Activated CD8-positive, alpha-beta T cell treated with anti-CD3 and anti-CD28 coated beads, Interleukin-2, amount 10 ng/mL, durations not matched to agents 7 days and 5 days (primary cell): ENCODE measurements at regions not wholly inside any gene's neighbourhood (a gene's known extent, or its start where the extent isn't known, plus 50 kb on each side); places are given as distances from the start of the nearest gene placed in this dataset.
"Not testable (repeated sequence)": the region's sequence is repeated elsewhere in the genome, so short reads cannot be mapped to it uniquely, and the experiment has no call there.

Experiments used
- ATAC-seq: fragments of 150-1000 bp; cut with Tn5 transposase; one replicate; pipeline ENCODE4 v1.10.0; 2021; ENCODE audit warnings: moderate library complexity
- CTCF ChIA-PET: fragments of 350-600 bp; sonication (Branson Sonifier 250); formaldehyde crosslinking; loops from one replicate; lab custom pipeline; 2021; ENCODE audit warnings: antibody characterized with exemption; lab: Charles Lee
- POLR2A ChIA-PET: fragments of 350-600 bp; sonication (Branson Sonifier 250); formaldehyde crosslinking; loops from one replicate; lab custom pipeline; 2021; ENCODE audit warnings: antibody characterized with exemption; lab: Charles Lee
- DNase-seq: peaks from one replicate; pipeline ENCODE4 v3.0.0-alpha.2; 2020
- H3K27ac Mint-ChIP-seq: one replicate; pipeline ENCODE4 v1.8.0; 2021; ENCODE audit warnings: mild to moderate bottlenecking, mixed read lengths
- H3K27me3 Mint-ChIP-seq: one replicate; pipeline ENCODE4 v1.8.0; 2021; ENCODE audit warnings: low read depth, mixed read lengths
- H3K36me3 Mint-ChIP-seq: one replicate; pipeline ENCODE4 v1.8.0; 2021; ENCODE audit warnings: low read depth, mixed read lengths
- H3K4me1 Mint-ChIP-seq: one replicate; pipeline ENCODE4 v1.8.0; 2021; ENCODE audit warnings: low read depth, mixed read lengths
- H3K4me3 Mint-ChIP-seq: one replicate; pipeline ENCODE4 v1.8.0; 2021; ENCODE audit warnings: mild to moderate bottlenecking, mixed read lengths
- H3K9me3 Mint-ChIP-seq: one replicate; pipeline ENCODE4 v1.8.0; 2022; ENCODE audit warnings: mixed read lengths; ENCODE audit not compliant: insufficient read depth

GRCh38 chrX:98111684-98112083 is 1228.0 kb downstream of the RPA4 start:
- no peak for DNase-seq
- ChIA-PET POLR2A (no interaction called here), CTCF (no interaction called here)
- H3K9me3 Mint-ChIP-seq = no peaks in the 10 kb centered on the region
- H3K36me3 Mint-ChIP-seq = no peaks in the 10 kb centered on the region
- H3K4me3 Mint-ChIP-seq = no peak overlapping the region
- no peaks in the 10 kb centered on the region for H3K4me1 Mint-ChIP-seq
- H3K27me3 Mint-ChIP-seq = no peaks in the 10 kb centered on the region
- no peak overlapping the region for H3K27ac Mint-ChIP-seq
- ATAC-seq = no peak

GRCh38 chrX:98114021-98114420 is 1230.3 kb downstream of the RPA4 start:
- no peak overlapping the region for H3K27ac Mint-ChIP-seq
- H3K4me3 Mint-ChIP-seq = no peak overlapping the region
- no peaks in the 10 kb centered on the region for H3K27me3 Mint-ChIP-seq
- POLR2A ChIA-PET = no interaction called here
- CTCF ChIA-PET = no interaction called here
- no peaks in the 10 kb centered on the region for H3K9me3 Mint-ChIP-seq
- ATAC-seq (no peak), DNase-seq (no peak)
- H3K4me1 Mint-ChIP-seq = no peaks in the 10 kb centered on the region
- no peaks in the 10 kb centered on the region for H3K36me3 Mint-ChIP-seq

GRCh38 chrX:98141466-98141865 is 1257.8 kb downstream of the RPA4 start:
- H3K27me3 Mint-ChIP-seq = no peaks in the 10 kb centered on the region
- H3K4me1 Mint-ChIP-seq = no peaks in the 10 kb centered on the region
- no peak for DNase-seq
- no peaks in the 10 kb centered on the region for H3K36me3 Mint-ChIP-seq
- POLR2A ChIA-PET = no interaction called here
- no peaks in the 10 kb centered on the region for H3K9me3 Mint-ChIP-seq
- no peak overlapping the region for H3K4me3 Mint-ChIP-seq
- ATAC-seq = no peak
- H3K27ac Mint-ChIP-seq = no peak overlapping the region
- CTCF ChIA-PET = no interaction called here

GRCh38 chrX:98191003-98191402 is 1307.3 kb downstream of the RPA4 start:
- H3K27ac Mint-ChIP-seq = no peak overlapping the region
- ATAC-seq (no peak), DNase-seq (no peak)
- H3K27me3 Mint-ChIP-seq = no peaks in the 10 kb centered on the region
- ChIA-PET CTCF (no interaction called here), POLR2A (no interaction called here)
- no peaks in the 10 kb centered on the region for H3K4me1 Mint-ChIP-seq
- H3K4me3 Mint-ChIP-seq = no peak overlapping the region
- no peaks in the 10 kb centered on the region for H3K9me3 Mint-ChIP-seq
- no peaks in the 10 kb centered on the region for H3K36me3 Mint-ChIP-seq

GRCh38 chrX:98194036-98194435 is 1310.3 kb downstream of the RPA4 start:
- POLR2A ChIA-PET = no interaction called here
- CTCF ChIA-PET = no interaction called here
- H3K27me3 Mint-ChIP-seq = no peaks in the 10 kb centered on the region

GRCh38 chrX:98203800-98204199 is 1320.1 kb downstream of the RPA4 start:
- ChIA-PET CTCF (interaction anchor here (0.7 kb wide), 1 partner anchor 141 kb away, joined by 3 read pairs; no protein-coding TSS in a partner anchor), POLR2A (no interaction called here)
- peaks cover 3% of the 10 kb centered on the region for H3K9me3 Mint-ChIP-seq
- no peak for DNase-seq
- no peak overlapping the region for H3K4me3 Mint-ChIP-seq
- no peaks in the 10 kb centered on the region for H3K27me3 Mint-ChIP-seq
- no peak for ATAC-seq
- H3K36me3 Mint-ChIP-seq = no peaks in the 10 kb centered on the region
- no peaks in the 10 kb centered on the region for H3K4me1 Mint-ChIP-seq
- H3K27ac Mint-ChIP-seq = no peak overlapping the region

More at GRCh38 chrX:98194036-98194435, 1310.3 kb downstream of the RPA4 start:
- Mint-ChIP-seq H3K4me1 (no peaks in the 10 kb centered on the region), H3K27ac (no peak overlapping the region), H3K4me3 (no peak overlapping the region), H3K36me3 (no peaks in the 10 kb centered on the region), H3K9me3 (no peaks in the 10 kb centered on the region)
- DNase-seq (no peak), ATAC-seq (no peak)

GRCh38 chrX:98207947-98208346 is 1324.2 kb downstream of the RPA4 start:
- Mint-ChIP-seq H3K4me1 (no peaks in the 10 kb centered on the region), H3K36me3 (no peaks in the 10 kb centered on the region), H3K27me3 (no peaks in the 10 kb centered on the region), H3K27ac (no peak overlapping the region), H3K4me3 (no peak overlapping the region), H3K9me3 (peaks cover 9% of the 10 kb centered on the region)
- POLR2A ChIA-PET = no interaction called here
- DNase-seq = no peak
- CTCF ChIA-PET = no interaction called here
- ATAC-seq = no peak

GRCh38 chrX:98231003-98231402 is 1347.3 kb downstream of the RPA4 start:
- Mint-ChIP-seq H3K9me3 (no peaks in the 10 kb centered on the region), H3K27ac (no peak overlapping the region), H3K4me1 (no peaks in the 10 kb centered on the region), H3K4me3 (no peak overlapping the region), H3K27me3 (no peaks in the 10 kb centered on the region), H3K36me3 (no peaks in the 10 kb centered on the region)
- DNase-seq (no peak), ATAC-seq (no peak)
- POLR2A ChIA-PET = no interaction called here
- CTCF ChIA-PET = no interaction called here

GRCh38 chrX:98240061-98240460 is 1356.4 kb downstream of the RPA4 start:
- CTCF ChIA-PET, H3K27me3 Mint-ChIP-seq, DNase-seq, H3K36me3 Mint-ChIP-seq, H3K4me1 Mint-ChIP-seq, H3K27ac Mint-ChIP-seq, H3K4me3 Mint-ChIP-seq, ATAC-seq, POLR2A ChIA-PET, H3K9me3 Mint-ChIP-seq: not testable (repeated sequence)

GRCh38 chrX:98263135-98263534 is 1379.4 kb downstream of the RPA4 start:
- H3K27me3 Mint-ChIP-seq = no peaks in the 10 kb centered on the region
- DNase-seq (no peak), ATAC-seq (no peak)
- H3K36me3 Mint-ChIP-seq = no peaks in the 10 kb centered on the region
- POLR2A ChIA-PET = no interaction called here
- H3K4me3 Mint-ChIP-seq = no peak overlapping the region
- H3K4me1 Mint-ChIP-seq = no peaks in the 10 kb centered on the region
- no peaks in the 10 kb centered on the region for H3K9me3 Mint-ChIP-seq
- CTCF ChIA-PET = no interaction called here
- H3K27ac Mint-ChIP-seq = no peak overlapping the region

- no peak for ATAC-seq
- H3K27me3 Mint-ChIP-seq = no peaks in the 10 kb centered on the region
- CTCF ChIA-PET = no interaction called here
- no peak overlapping the region for H3K27ac Mint-ChIP-seq
- no peak for DNase-seq
- H3K4me3 Mint-ChIP-seq = no peak overlapping the region
- H3K36me3 Mint-ChIP-seq = no peaks in the 10 kb centered on the region
- no peaks in the 10 kb centered on the region for H3K4me1 Mint-ChIP-seq
- no peaks in the 10 kb centered on the region for H3K9me3 Mint-ChIP-seq
- POLR2A ChIA-PET = no interaction called here
Measured at GRCh38 chrX:98289726-98290125, 1406.0 kb downstream of the RPA4 start.

- ATAC-seq (no peak), DNase-seq (no peak)
- no peaks in the 10 kb centered on the region for H3K36me3 Mint-ChIP-seq
- H3K4me3 Mint-ChIP-seq = no peak overlapping the region
- H3K4me1 Mint-ChIP-seq = no peaks in the 10 kb centered on the region
- POLR2A ChIA-PET = no interaction called here
- H3K27me3 Mint-ChIP-seq = no peaks in the 10 kb centered on the region
- no peaks in the 10 kb centered on the region for H3K9me3 Mint-ChIP-seq
- H3K27ac Mint-ChIP-seq = no peak overlapping the region
- CTCF ChIA-PET = no interaction called here
Measured at GRCh38 chrX:98294310-98294709, 1410.6 kb downstream of the RPA4 start.

GRCh38 chrX:98296129-98296528 is 1412.4 kb downstream of the RPA4 start:
- H3K27ac Mint-ChIP-seq = no peak overlapping the region
- DNase-seq (no peak), ATAC-seq (no peak)
- ChIA-PET POLR2A (no interaction called here), CTCF (no interaction called here)
- H3K4me3 Mint-ChIP-seq = no peak overlapping the region
- H3K36me3 Mint-ChIP-seq = no peaks in the 10 kb centered on the region
- no peaks in the 10 kb centered on the region for H3K4me1 Mint-ChIP-seq
- H3K27me3 Mint-ChIP-seq = no peaks in the 10 kb centered on the region
- H3K9me3 Mint-ChIP-seq = peaks cover 3% of the 10 kb centered on the region
